Thyroid gland (tissue), 4 donors: ENCODE measurements at regions not wholly inside any gene's neighbourhood (a gene's known extent, or its start where the extent isn't known, plus 50 kb on each side); places are given as distances from the start of the nearest gene placed in this dataset.

Experiments used
- POLR2A ChIP-seq, 2 donors: fragments of 450-650 bp; IDR thresholded peaks; one replicate each; pipeline ENCODE4 v1.6.1; 2017; ENCODE audit warnings: antibody characterized with exemption in 2 of 2, mild to moderate bottlenecking in 2 of 2, moderate library complexity in 1 of 2
- TF ChIP-seq, protein P1 (sequence below), 6 experiments: fragments of 200-600 bp in 3 of 6; fragments of 450-650 bp in 3 of 6; sonication (generic) in 3 of 6; IDR thresholded peaks; one replicate each; pipeline ENCODE4 v1.5.1; 2016 to 2019; ENCODE audit warnings: antibody characterized with exemption in 6 of 6, mild to moderate bottlenecking in 2 of 6, inconsistent platforms in 1 of 6, moderate library complexity in 1 of 6

DNA sequence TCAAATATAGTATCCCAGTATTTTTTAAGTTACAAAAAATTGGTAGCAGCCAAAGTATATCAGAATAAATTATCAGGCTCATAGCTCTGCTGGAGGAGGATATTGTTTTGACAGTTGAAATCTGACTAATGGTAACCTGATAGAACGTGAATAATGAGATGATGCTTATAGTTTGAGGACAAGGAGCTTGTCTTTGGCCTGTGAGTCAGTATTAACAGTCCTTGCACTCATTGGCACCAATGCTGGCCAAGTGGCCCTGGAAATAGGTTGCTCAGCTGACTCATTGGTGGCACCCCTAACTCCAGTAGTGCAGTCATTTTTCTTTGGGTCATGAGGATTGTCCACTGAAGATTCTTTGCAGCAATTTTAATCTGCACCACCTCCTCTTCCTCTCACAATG, 203.3 kb upstream of the JADE1 start:
- TF ChIP-seq, protein P1, sequence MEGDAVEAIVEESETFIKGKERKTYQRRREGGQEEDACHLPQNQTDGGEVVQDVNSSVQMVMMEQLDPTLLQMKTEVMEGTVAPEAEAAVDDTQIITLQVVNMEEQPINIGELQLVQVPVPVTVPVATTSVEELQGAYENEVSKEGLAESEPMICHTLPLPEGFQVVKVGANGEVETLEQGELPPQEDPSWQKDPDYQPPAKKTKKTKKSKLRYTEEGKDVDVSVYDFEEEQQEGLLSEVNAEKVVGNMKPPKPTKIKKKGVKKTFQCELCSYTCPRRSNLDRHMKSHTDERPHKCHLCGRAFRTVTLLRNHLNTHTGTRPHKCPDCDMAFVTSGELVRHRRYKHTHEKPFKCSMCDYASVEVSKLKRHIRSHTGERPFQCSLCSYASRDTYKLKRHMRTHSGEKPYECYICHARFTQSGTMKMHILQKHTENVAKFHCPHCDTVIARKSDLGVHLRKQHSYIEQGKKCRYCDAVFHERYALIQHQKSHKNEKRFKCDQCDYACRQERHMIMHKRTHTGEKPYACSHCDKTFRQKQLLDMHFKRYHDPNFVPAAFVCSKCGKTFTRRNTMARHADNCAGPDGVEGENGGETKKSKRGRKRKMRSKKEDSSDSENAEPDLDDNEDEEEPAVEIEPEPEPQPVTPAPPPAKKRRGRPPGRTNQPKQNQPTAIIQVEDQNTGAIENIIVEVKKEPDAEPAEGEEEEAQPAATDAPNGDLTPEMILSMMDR (IDR thresholded peaks at IDR 0.05) = no peak
- TF ChIP-seq POLR2A (IDR thresholded peaks at IDR 0.05) = no peak
